GM23338 (cell line): ENCODE measurements at regions not wholly inside any gene's neighbourhood (a gene's known extent, or its start where the extent isn't known, plus 50 kb on each side); places are given as distances from the start of the nearest gene placed in this dataset.

ENCODE experiments used
- ATAC-seq: fragments of 200-7000 bp; cut with Tn5 transposase; 3 replicates; pipeline ENCODE4 v1.9.1; 2020
- DNase-seq: peaks from one replicate; pipeline ENCODE4 v3.0.0-alpha.2; 2015; ENCODE audit warnings: low spot score
- H2AFZ ChIP-seq: fragments of 200-600 bp; sonication (generic); 2 replicates; pipeline ENCODE4 v1.8.0; 2016; ENCODE audit warnings: antibody characterized with exemption, mild to moderate bottlenecking, moderate library complexity
- H3F3A ChIP-seq: fragments of 200-600 bp; sonication (generic); replicated peaks from 2 replicates; pipeline ENCODE4 v1.8.0; 2017; ENCODE audit warnings: antibody characterized with exemption, mixed run types, low read depth
- H3K27ac ChIP-seq: fragments of 200-600 bp; sonication (generic); 2 replicates; pipeline ENCODE4 v1.6.1; 2016; ENCODE audit warnings: low read depth
- H3K27me3 ChIP-seq: fragments of 200-600 bp; sonication (generic); 2 replicates; pipeline ENCODE4 v1.8.0; 2016; ENCODE audit warnings: mild to moderate bottlenecking, mixed run types, moderate library complexity; ENCODE audit not compliant: insufficient read depth
- H3K36me3 ChIP-seq: fragments of 200-600 bp; sonication (generic); 2 replicates; pipeline ENCODE4 v1.8.0; 2016; ENCODE audit warnings: mild to moderate bottlenecking; ENCODE audit not compliant: insufficient read depth
- H3K4me1 ChIP-seq: fragments of 200-600 bp; sonication (generic); 2 replicates; pipeline ENCODE4 v1.8.0; 2016; ENCODE audit warnings: mild to moderate bottlenecking, moderate library complexity; ENCODE audit not compliant: insufficient read depth
- H3K4me2 ChIP-seq: fragments of 200-600 bp; sonication (generic); 2 replicates; pipeline ENCODE4 v1.7.1; 2017; ENCODE audit warnings: mixed run types
- H3K4me3 ChIP-seq: fragments of 200-600 bp; sonication (generic); 2 replicates; pipeline ENCODE4 v1.6.1; 2016; ENCODE audit warnings: mixed run types
- H3K79me2 ChIP-seq: fragments of 200-600 bp; sonication (generic); replicated peaks from 2 replicates; pipeline ENCODE4 v1.8.0; 2017; ENCODE audit warnings: mild to moderate bottlenecking; ENCODE audit not compliant: insufficient read depth
- H3K9me2 ChIP-seq: fragments of 200-600 bp; sonication (generic); 2 replicates; pipeline ENCODE4 v1.8.0; 2017; ENCODE audit not compliant: insufficient read depth
- H4K20me1 ChIP-seq: fragments of 200-600 bp; sonication (generic); replicated peaks from 2 replicates; pipeline ENCODE4 v1.8.0; 2017; ENCODE audit warnings: mild to moderate bottlenecking; ENCODE audit not compliant: insufficient read depth
- H3K27ac Mint-ChIP-seq: 2 replicates; pipeline ENCODE4 v1.8.0; 2020; ENCODE audit warnings: inconsistent platforms, mild to moderate bottlenecking, moderate library complexity, mixed read lengths
- H3K27me3 Mint-ChIP-seq: 3 replicates; pipeline ENCODE4 v1.8.0; 2022; ENCODE audit warnings: low read depth, mild to moderate bottlenecking, moderate library complexity, mixed read lengths, inconsistent platforms; ENCODE audit not compliant: insufficient read depth, poor library complexity
- H3K36me3 Mint-ChIP-seq: 3 replicates; pipeline ENCODE4 v1.8.0; 2021; ENCODE audit warnings: low read depth, mild to moderate bottlenecking, inconsistent platforms, moderate library complexity, mixed read lengths
- H3K4me1 Mint-ChIP-seq: 3 replicates; pipeline ENCODE4 v1.8.0; 2020; ENCODE audit warnings: mild to moderate bottlenecking, inconsistent platforms, mixed read lengths
- H3K4me3 Mint-ChIP-seq: 3 replicates; pipeline ENCODE4 v1.8.0; 2021; ENCODE audit warnings: moderate library complexity, mild to moderate bottlenecking, inconsistent platforms, mixed read lengths
- H3K9me3 Mint-ChIP-seq: 3 replicates; pipeline ENCODE4 v1.8.0; 2020; ENCODE audit warnings: moderate library complexity, mild to moderate bottlenecking, inconsistent platforms, mixed read lengths
- EZH2 ChIP-seq: fragments of 200-600 bp; sonication (generic); IDR thresholded peaks from one replicate; pipeline ENCODE4 v1.8.0; 2017; ENCODE audit warnings: antibody characterized with exemption, mild to moderate bottlenecking, low read depth; ENCODE audit not compliant: unreplicated experiment
- EZH2phosphoT487 ChIP-seq: fragments of 200-600 bp; sonication (generic); IDR thresholded peaks from one replicate; pipeline ENCODE4 v1.8.1; 2018; ENCODE audit warnings: antibody characterized with exemption; ENCODE audit not compliant: unreplicated experiment
- NANOG ChIP-seq: IDR thresholded peaks from 2 replicates; pipeline ENCODE4 v1.6.1; 2016; ENCODE audit warnings: antibody characterized with exemption, borderline replicate concordance
- POLR2AphosphoS5 ChIP-seq: IDR thresholded peaks from 2 replicates; pipeline ENCODE4 v1.6.1; 2016; ENCODE audit warnings: antibody characterized with exemption, low read depth
- ZNF114 ChIP-seq: fragments of 250-450 bp; sonication (Bioruptor Pico); IDR thresholded peaks from 2 replicates; pipeline ENCODE4 v1.5.0; 2020; ENCODE audit warnings: mild to moderate bottlenecking, moderate library complexity
- ZNF331 ChIP-seq: fragments of 250-450 bp; sonication (Bioruptor Pico); IDR thresholded peaks from 2 replicates; pipeline ENCODE4 v1.5.0; 2020; ENCODE audit warnings: low read depth, mild to moderate bottlenecking, moderate library complexity
- TF ChIP-seq, protein P1 (sequence below), 2 experiments: fragments of 200-600 bp in 1 of 2; sonication (generic) in 1 of 2; conservative IDR thresholded peaks; 2 replicates each; pipeline versions ENCODE4 v1.5.1 to v1.6.1; 2016 to 2017; ENCODE audit warnings: antibody characterized with exemption in 2 of 2, low read depth in 2 of 2, mild to moderate bottlenecking in 2 of 2, moderate library complexity in 1 of 2
- TF ChIP-seq, protein P2 (sequence below): IDR thresholded peaks from 2 replicates; pipeline ENCODE4 v1.6.1; 2016; ENCODE audit warnings: antibody characterized with exemption
- TF ChIP-seq, protein P3 (sequence below): fragments of 250-450 bp; sonication (Bioruptor Pico); IDR thresholded peaks from 2 replicates; pipeline ENCODE4 v1.5.0; 2020; ENCODE audit warnings: mild to moderate bottlenecking, moderate library complexity
- TF ChIP-seq, protein P4 (sequence below): IDR thresholded peaks from one replicate; pipeline ENCODE4 v1.6.1; 2018; ENCODE audit warnings: antibody characterized with exemption; ENCODE audit not compliant: unreplicated experiment

DNA sequence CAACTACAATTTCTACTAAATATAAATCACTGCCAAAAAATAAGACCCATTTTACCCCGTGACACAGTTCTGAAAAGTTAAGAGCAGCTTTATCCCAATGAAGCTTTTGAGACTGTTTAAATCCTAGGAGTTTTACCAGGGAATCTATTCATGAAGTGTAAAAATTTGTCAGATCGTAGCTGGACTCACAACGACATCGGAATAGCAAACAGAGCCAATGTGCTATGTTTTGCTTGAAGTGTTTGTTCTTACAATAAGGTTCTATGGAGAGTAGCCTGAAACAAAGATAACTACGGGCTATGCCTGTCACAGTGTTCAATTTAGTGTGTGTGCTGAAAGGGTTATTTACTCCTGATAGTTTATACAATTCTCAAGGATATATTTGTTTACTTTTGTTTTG is 78.5 kb upstream of the L3MBTL4 start (continued):
- TF ChIP-seq POLR2AphosphoS5: no peak
- TF ChIP-seq, protein P1, sequence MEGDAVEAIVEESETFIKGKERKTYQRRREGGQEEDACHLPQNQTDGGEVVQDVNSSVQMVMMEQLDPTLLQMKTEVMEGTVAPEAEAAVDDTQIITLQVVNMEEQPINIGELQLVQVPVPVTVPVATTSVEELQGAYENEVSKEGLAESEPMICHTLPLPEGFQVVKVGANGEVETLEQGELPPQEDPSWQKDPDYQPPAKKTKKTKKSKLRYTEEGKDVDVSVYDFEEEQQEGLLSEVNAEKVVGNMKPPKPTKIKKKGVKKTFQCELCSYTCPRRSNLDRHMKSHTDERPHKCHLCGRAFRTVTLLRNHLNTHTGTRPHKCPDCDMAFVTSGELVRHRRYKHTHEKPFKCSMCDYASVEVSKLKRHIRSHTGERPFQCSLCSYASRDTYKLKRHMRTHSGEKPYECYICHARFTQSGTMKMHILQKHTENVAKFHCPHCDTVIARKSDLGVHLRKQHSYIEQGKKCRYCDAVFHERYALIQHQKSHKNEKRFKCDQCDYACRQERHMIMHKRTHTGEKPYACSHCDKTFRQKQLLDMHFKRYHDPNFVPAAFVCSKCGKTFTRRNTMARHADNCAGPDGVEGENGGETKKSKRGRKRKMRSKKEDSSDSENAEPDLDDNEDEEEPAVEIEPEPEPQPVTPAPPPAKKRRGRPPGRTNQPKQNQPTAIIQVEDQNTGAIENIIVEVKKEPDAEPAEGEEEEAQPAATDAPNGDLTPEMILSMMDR (conservative IDR thresholded peaks at IDR 0.05; ENCODE audit: low read depth in 2 of 2): no peak
- TF ChIP-seq, protein P2, sequence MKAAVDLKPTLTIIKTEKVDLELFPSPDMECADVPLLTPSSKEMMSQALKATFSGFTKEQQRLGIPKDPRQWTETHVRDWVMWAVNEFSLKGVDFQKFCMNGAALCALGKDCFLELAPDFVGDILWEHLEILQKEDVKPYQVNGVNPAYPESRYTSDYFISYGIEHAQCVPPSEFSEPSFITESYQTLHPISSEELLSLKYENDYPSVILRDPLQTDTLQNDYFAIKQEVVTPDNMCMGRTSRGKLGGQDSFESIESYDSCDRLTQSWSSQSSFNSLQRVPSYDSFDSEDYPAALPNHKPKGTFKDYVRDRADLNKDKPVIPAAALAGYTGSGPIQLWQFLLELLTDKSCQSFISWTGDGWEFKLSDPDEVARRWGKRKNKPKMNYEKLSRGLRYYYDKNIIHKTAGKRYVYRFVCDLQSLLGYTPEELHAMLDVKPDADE: no peak

DNA sequence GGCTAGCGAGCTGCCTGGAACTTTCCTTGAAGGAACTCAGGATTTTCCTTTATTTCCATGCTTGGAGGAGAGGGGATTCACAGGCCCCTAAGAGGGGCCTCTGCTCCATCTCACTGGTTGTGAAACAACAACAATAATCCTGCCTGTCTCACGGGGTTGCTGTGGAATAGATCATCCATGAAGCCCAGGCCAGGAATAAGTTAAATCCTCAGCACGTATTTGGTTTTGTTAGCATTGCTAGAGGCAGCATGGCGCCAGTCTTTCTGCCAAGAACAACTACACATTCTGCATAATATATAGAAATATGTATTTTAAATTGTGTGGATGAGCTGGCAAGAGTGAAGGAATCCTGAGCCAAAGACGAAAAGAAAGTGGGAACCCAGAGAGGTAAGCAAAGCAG is 80.8 kb upstream of the L3MBTL4 start:
- DNase-seq (no peak), ATAC-seq (no peak)
- H4K20me1 ChIP-seq: no peaks in the 10 kb centered on the region
- no peaks in the 10 kb centered on the region for H3K4me1 Mint-ChIP-seq
- no peaks in the 10 kb centered on the region; the same call in 1 of the 2 replicates for H3K9me2 ChIP-seq
- no peak overlapping the region for H3K4me3 ChIP-seq
- no peaks in the 10 kb centered on the region for H3K4me1 ChIP-seq
- no peak overlapping the region for H3K27ac ChIP-seq
- H3K27ac Mint-ChIP-seq: no peak overlapping the region
- no peaks in the 10 kb centered on the region for H3K9me3 Mint-ChIP-seq
- H3F3A ChIP-seq: no peaks in the 10 kb centered on the region
- peak overlapping the region; percentile 59; the same call in 1 of the 2 replicates for H2AFZ ChIP-seq
- H3K36me3 Mint-ChIP-seq: no peaks in the 10 kb centered on the region
- H3K27me3 ChIP-seq: no peaks in the 10 kb centered on the region
- no peak overlapping the region for H3K4me3 Mint-ChIP-seq
- H3K27me3 Mint-ChIP-seq: no peaks in the 10 kb centered on the region
- no peaks in the 10 kb centered on the region for H3K79me2 ChIP-seq
- no peak overlapping the region for H3K4me2 ChIP-seq
- no peaks in the 10 kb centered on the region for H3K36me3 ChIP-seq
- TF ChIP-seq NANOG (no peak), POLR2AphosphoS5 (no peak), EZH2phosphoT487 (no peak), ZNF331 (CRISPR knock-in tag) (no peak), EZH2 (no peak), ZNF114 (CRISPR knock-in tag) (no peak)
- TF ChIP-seq, protein P1 (conservative IDR thresholded peaks at IDR 0.05; ENCODE audit: low read depth in 2 of 2): no peak
- TF ChIP-seq, protein P3, sequence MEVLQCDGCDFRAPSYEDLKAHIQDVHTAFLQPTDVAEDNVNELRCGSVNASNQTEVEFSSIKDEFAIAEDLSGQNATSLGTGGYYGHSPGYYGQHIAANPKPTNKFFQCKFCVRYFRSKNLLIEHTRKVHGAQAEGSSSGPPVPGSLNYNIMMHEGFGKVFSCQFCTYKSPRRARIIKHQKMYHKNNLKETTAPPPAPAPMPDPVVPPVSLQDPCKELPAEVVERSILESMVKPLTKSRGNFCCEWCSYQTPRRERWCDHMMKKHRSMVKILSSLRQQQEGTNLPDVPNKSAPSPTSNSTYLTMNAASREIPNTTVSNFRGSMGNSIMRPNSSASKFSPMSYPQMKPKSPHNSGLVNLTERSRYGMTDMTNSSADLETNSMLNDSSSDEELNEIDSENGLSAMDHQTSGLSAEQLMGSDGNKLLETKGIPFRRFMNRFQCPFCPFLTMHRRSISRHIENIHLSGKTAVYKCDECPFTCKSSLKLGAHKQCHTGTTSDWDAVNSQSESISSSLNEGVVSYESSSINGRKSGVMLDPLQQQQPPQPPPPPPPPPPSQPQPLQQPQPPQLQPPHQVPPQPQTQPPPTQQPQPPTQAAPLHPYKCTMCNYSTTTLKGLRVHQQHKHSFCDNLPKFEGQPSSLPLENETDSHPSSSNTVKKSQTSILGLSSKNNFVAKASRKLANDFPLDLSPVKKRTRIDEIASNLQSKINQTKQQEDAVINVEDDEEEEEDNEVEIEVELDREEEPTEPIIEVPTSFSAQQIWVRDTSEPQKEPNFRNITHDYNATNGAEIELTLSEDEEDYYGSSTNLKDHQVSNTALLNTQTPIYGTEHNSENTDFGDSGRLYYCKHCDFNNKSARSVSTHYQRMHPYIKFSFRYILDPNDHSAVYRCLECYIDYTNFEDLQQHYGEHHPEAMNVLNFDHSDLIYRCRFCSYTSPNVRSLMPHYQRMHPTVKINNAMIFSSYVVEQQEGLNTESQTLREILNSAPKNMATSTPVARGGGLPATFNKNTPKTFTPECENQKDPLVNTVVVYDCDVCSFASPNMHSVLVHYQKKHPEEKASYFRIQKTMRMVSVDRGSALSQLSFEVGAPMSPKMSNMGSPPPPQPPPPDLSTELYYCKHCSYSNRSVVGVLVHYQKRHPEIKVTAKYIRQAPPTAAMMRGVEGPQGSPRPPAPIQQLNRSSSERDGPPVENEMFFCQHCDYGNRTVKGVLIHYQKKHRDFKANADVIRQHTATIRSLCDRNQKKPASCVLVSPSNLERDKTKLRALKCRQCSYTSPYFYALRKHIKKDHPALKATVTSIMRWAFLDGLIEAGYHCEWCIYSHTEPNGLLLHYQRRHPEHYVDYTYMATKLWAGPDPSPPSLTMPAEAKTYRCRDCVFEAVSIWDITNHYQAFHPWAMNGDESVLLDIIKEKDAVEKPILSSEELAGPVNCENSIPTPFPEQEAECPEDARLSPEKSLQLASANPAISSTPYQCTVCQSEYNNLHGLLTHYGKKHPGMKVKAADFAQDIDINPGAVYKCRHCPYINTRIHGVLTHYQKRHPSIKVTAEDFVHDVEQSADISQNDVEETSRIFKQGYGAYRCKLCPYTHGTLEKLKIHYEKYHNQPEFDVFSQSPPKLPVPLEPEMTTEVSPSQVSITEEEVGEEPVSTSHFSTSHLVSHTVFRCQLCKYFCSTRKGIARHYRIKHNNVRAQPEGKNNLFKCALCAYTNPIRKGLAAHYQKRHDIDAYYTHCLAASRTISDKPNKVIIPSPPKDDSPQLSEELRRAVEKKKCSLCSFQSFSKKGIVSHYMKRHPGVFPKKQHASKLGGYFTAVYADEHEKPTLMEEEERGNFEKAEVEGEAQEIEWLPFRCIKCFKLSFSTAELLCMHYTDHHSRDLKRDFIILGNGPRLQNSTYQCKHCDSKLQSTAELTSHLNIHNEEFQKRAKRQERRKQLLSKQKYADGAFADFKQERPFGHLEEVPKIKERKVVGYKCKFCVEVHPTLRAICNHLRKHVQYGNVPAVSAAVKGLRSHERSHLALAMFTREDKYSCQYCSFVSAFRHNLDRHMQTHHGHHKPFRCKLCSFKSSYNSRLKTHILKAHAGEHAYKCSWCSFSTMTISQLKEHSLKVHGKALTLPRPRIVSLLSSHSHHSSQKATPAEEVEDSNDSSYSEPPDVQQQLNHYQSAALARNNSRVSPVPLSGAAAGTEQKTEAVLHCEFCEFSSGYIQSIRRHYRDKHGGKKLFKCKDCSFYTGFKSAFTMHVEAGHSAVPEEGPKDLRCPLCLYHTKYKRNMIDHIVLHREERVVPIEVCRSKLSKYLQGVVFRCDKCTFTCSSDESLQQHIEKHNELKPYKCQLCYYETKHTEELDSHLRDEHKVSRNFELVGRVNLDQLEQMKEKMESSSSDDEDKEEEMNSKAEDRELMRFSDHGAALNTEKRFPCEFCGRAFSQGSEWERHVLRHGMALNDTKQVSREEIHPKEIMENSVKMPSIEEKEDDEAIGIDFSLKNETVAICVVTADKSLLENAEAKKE (CRISPR knock-in tag): no peak
- TF ChIP-seq, protein P4, sequence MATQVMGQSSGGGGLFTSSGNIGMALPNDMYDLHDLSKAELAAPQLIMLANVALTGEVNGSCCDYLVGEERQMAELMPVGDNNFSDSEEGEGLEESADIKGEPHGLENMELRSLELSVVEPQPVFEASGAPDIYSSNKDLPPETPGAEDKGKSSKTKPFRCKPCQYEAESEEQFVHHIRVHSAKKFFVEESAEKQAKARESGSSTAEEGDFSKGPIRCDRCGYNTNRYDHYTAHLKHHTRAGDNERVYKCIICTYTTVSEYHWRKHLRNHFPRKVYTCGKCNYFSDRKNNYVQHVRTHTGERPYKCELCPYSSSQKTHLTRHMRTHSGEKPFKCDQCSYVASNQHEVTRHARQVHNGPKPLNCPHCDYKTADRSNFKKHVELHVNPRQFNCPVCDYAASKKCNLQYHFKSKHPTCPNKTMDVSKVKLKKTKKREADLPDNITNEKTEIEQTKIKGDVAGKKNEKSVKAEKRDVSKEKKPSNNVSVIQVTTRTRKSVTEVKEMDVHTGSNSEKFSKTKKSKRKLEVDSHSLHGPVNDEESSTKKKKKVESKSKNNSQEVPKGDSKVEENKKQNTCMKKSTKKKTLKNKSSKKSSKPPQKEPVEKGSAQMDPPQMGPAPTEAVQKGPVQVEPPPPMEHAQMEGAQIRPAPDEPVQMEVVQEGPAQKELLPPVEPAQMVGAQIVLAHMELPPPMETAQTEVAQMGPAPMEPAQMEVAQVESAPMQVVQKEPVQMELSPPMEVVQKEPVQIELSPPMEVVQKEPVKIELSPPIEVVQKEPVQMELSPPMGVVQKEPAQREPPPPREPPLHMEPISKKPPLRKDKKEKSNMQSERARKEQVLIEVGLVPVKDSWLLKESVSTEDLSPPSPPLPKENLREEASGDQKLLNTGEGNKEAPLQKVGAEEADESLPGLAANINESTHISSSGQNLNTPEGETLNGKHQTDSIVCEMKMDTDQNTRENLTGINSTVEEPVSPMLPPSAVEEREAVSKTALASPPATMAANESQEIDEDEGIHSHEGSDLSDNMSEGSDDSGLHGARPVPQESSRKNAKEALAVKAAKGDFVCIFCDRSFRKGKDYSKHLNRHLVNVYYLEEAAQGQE: no peak
